GM12874 (cell line): ENCODE measurements at regions not wholly inside any gene's neighbourhood (a gene's known extent, or its start where the extent isn't known, plus 50 kb on each side); places are given as distances from the start of the nearest gene placed in this dataset.

Experiments used
- TF ChIP-seq, protein P1 (sequence below): IDR thresholded peaks from 2 replicates; pipeline ENCODE4 v1.5.1; 2011; ENCODE audit warnings: low read depth, mild to moderate bottlenecking, control low read depth, low read length, moderate library complexity; ENCODE audit not compliant: insufficient read depth

DNA sequence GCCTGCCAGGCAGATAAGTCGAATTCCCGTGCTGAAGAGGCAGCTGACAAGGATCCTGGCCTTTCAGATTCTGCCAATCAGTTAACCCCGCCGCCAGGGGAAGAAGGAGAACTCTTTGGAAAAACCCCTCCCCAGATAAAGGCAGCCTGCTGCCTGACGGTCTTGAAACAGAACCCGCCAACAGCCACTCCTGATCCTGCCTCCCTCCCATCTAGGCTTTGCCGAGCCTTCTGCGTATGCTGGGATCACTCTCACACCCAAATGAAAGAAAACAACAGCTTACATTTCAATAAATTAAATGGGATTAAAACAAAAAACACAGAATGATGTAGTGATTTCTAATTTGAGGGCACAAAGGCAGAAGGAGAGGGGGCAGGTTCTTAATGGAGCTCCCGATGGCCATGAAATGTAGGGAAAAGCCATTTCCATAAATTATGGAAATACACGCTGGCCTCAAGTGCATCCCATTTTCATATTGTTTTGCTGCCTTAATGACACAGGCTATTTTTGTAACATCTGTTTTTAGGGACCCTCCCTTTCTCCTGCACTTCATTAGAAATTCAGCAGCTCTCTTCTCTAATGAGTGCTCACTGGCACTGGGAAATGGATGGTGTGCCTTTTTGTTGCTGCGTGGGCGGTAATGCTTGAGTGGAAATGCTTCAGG is 319.1 kb downstream of the MED10 start:
- TF ChIP-seq, protein P1, sequence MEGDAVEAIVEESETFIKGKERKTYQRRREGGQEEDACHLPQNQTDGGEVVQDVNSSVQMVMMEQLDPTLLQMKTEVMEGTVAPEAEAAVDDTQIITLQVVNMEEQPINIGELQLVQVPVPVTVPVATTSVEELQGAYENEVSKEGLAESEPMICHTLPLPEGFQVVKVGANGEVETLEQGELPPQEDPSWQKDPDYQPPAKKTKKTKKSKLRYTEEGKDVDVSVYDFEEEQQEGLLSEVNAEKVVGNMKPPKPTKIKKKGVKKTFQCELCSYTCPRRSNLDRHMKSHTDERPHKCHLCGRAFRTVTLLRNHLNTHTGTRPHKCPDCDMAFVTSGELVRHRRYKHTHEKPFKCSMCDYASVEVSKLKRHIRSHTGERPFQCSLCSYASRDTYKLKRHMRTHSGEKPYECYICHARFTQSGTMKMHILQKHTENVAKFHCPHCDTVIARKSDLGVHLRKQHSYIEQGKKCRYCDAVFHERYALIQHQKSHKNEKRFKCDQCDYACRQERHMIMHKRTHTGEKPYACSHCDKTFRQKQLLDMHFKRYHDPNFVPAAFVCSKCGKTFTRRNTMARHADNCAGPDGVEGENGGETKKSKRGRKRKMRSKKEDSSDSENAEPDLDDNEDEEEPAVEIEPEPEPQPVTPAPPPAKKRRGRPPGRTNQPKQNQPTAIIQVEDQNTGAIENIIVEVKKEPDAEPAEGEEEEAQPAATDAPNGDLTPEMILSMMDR: no peak

DNA sequence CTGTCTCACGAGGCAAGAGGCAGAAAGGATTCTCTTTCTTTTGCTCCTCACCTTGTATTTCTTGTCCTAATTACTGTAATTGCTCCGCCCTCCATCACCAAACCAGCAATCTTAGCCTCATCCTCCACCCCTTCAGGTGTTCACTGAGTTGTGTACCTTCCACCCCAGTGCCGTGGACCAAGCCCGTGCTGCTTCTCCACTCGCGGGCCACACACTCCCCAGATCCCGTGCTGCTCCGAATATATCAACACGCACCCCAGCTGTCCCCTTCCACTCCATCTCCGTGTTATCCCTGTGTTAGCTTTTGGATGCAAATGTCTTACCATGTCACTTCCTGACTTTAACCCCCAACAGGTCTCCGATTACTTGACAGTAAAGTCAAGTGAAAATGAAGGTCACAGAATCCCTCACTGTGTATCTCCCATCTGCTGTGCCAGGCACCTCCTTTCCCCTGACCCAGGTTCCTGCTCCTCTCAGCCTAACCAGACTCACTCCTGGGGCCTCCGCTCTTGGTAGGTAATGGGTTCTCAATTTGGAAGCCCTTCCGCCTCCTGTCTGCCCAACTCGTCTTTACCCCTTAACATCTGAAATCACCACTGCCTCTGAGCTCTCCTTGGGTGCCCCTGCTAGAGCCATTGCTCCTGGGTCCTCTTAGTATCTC is 320.2 kb downstream of the MED10 start:
- TF ChIP-seq, protein P1: no peak

- TF ChIP-seq, protein P1: no peak
Measured at GRCh38 chr5:6056280-6056679, 322.1 kb downstream of the MED10 start.

- TF ChIP-seq, protein P1: no peak
Measured at GRCh38 chr5:6049662-6050061, 328.7 kb downstream of the MED10 start.

DNA sequence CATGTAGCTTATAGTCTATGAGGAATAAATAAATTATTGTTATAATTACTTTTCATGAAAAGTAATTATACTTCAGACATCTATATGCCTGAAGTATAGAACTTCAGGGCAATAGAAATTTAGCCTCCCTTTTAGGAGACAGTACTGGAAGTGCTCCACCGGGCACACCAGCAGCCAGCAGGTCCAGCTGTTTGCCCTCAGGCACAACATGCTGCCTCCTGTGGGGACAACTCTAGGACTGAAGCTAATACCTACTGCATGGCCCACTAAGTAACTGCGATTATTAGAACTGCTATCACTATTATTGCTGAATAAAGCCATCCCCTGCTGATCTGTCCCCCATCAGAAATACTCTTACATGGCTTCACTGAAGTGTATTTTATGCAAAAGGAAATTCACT is 329.6 kb downstream of the MED10 start:
- TF ChIP-seq, protein P1: no peak

- TF ChIP-seq, protein P1: no peak
Measured at GRCh38 chr5:6046296-6046967, 331.9 kb downstream of the MED10 start.

DNA sequence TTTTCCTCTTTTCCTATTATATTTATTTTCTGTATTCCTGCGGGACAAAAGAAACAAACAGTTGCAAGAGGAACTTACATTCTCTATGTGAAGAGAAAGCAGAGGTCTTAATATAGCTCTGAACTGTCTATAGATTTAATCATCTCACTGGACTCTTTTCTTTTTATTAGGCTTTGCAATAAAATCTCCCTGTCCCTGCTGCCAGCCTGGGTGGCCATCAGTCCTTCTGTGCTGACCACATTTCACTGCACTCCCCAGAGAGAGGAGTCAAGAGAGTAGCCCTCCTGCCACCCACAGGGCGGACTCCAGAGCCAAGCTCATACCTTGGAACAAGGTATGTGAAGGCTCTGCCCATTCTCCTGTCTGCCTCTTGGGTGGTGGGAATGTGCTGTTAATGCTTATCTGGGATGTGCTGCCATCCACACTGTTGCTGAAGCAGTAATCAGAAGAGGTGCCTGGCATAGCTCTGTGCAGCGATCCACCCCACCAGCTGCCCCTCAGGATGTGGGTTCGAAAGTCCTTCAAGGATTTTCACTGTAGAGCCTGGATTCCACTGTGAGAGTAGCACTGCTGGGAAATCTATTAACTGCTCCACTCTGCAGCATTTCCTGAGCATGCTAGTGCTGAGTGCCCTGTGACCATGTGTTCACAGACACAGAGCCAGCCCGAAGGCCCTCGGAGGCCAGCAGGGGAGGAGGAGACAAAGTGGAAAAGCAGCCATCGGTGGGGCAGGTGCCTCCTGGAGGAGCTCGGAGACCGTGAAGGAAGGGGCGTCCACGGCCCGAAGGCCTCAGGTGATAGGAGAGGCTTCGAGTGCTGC is 334.6 kb downstream of the MED10 start:
- TF ChIP-seq, protein P1: no peak
